GM19238 (cell line): ENCODE measurements at regions not wholly inside any gene's neighbourhood (a gene's known extent, or its start where the extent isn't known, plus 50 kb on each side); places are given as distances from the start of the nearest gene placed in this dataset.

ENCODE experiments used
- DNase-seq: peaks from one replicate; pipeline ENCODE4 v3.0.0; 2011; ENCODE audit warnings: low spot score; ENCODE audit not compliant: insufficient read length

DNA sequence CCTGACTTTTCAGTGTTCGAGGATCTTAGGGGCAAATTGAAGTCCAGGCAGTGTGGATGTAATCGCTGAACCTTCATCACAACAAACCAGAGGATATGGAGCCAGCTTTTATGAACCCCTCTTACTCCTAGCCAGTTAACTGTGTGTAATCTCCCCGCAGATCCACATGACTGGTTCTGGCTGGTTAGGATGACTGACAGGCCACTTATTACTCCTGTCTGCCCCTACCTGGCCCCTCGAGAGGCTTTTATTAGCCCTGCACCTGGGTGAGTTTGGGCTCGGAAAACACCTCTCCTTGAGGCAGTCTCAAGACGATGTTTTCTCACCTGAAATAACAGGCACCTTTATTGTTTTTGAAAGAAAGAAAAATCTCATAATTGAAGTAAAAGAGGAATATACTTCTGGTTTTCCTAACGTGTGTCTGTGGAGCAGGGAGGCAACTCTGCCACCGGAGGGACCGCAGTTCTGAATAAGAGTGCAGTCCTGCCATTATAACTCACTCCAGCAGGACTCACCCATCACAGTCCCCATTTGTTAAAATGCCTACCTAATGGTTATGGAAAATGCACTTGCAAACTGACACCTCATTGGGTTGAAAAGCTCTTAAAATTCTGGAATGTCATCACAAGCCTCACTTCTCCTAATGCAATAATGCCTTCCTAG, 291.9 kb upstream of the N4BP1 start:
- DNase-seq: no peak

- DNase-seq: no peak
Measured at GRCh38 chr16:48899500-48899899, 289.5 kb upstream of the N4BP1 start.

DNA sequence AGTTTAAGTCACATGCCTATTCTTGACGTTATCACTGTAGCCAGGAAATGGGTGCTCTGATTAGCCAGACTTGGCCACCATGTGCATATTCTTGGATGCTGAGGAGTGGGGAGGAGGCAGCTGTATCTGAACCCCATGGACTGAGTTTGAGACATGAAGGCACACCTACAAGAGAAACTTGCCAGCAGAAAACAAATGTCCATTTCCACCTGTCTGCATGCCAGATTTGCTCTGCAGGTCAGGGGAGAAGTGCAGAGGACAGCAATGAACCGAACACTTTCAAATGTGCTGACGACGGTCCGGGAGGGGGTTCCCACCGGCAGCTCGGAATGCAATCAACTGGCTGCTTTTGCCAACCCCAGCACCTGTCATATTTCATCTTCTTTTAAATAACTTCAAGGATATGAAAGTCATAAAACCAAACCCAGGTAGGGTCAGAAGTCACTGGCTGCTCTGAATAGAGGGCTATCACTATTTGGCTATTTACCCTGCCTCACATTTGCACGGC, 287.8 kb upstream of the N4BP1 start:
- DNase-seq: no peak

DNA sequence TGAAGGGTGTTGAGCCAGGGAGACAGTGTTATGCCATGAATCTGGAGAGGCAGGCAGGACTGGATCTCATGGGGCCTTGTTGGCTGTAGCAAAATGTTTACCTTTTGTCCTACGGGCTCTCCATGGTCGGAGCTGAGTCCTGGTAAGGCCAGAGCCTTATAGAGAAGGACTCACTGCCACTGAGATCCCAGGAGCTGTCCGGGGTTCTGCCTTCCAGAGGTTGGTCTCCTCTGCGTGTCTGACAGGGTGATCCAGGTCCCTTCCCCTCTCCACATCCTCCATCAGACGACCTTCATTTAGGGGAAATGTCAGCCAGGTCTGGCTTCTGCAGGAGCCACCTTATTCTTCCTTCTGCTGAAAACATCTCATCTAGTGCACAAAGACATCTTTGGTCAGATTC, 285.2 kb upstream of the N4BP1 start:
- no peak for DNase-seq

GRCh38 chr16:48892893-48893292, 282.9 kb upstream of the N4BP1 start:
- no peak for DNase-seq

DNA sequence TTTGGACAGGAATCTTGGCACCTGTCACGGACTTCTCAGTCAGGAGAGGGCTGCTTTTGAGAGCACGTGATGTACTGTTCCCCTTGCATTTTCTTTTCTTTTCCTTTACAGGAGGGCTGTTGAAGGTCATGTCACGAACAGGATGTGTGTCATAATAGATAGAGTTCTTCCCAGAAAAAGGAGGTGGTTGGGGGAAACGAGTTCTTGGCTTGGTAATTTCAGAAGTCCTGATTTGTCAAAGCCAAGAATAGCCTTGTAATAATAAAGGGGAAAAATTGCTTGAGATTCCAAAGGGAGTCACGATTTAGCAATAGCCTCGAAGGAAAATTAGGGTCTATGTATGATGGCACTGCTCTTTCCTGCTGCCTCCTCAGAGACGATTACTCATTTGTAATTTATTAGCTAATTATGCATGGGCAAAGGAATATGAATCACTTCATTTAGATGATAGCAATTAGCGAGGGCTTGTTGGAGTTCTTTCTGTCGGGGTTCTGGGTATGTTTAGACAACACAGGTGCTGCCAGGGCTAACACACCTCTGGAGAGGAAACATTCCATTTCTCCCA, 277.7 kb upstream of the N4BP1 start:
- no peak for DNase-seq

- no peak for DNase-seq
Measured at GRCh38 chr16:48885471-48885870, 275.5 kb upstream of the N4BP1 start.

GRCh38 chr16:48881272-48881671, 271.3 kb upstream of the N4BP1 start:
- DNase-seq: no peak

DNA sequence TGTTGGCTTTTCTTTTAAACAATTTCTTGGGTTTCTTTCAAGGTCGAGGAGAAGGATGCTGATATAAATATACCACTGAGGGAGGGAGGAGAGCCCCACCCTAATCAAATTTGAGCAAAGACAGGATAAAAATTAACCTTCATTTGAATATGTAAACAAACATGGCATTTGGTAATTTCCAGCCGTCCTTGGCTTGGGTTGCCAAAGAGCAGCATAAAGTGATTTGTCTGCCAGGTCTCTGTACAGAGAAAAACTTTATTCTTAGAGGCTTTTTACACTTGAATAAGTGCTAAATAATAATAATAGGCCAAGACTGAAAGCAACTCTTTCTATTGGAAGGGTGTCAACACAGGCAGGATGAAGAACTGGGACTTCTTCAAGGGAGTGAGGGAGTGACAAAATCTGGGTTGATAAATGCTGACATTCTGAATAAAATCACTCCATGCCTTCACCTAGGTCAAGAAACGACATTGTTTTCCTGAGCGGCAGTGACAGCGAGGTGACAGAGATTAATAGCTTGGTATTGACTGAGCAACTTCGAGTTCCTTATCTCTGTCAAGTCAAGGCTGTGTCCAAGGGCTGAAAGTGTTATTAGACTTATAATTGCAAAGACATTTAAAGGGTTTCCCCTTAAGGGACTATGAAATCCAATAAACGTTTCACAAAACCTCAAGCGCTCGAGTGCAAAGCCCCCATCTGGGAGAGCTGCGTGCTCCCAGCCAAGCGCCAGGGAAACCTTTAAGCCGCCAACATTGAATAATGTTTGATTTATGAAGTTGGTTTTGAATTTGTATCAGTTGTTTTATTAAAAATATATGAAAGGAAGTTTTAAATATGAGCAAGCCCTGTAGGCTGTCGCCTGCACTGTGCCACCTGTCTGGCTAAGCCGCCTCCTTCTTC, 269.5 kb upstream of the N4BP1 start:
- no peak for DNase-seq

DNA sequence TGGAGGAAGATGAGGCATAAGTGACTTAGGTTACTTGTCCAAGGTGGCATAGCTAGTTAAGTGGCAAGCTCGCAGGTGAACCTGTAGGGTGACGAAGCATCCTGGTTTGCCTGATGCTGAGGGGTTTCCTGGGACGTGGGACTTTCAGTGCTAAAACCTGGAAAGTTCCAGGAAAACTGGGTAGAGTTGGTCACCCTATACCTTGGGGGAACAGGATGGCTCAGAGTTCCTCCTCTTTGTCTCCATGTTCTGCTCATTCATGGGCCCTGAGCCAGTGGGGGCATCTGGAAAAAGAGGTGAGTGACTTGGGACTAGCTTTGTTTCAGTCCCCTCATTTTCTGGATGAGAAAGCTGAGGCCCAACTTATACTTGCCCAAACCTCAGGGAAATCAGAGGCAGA, 268.0 kb upstream of the N4BP1 start:
- no peak for DNase-seq

DNA sequence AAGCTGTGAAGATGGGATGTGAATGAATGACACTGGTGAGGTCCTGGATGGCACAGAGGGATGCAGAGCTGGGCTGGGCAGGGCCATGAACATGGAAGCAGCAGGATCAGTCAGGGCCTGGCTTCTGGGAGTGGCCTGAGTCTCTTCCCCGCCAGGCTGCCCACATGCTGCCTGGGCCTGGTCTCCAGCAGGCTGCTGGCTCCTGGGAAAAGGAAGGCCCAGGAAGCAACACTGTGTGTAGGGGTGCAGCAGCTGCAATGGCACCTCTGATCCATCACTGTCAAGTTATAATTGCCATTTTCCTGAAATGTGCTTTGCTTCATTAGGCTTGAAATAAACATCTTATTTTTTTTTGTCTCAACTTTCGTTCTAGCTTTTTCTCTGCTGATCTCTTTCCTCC, 260.2 kb upstream of the N4BP1 start:
- no peak for DNase-seq

DNA sequence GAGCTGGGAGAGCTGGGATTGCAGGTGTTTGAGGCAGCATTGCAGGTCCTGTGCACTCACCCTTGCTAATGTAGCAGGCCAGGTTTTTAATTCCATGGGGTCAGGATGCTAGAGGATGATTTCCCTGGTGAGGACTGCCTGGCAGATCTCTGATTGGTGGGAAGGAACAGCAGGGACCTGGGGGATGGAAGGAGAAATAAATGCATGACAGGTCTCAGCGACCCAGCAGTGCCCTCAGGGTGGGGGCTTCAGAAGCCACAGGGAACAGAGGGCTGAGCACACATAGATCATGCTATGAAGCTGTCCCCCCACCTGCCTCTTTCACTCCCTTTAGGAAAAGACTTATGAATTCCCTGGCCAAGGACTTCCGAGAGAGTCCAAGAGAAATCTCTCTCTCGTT, 255.5 kb upstream of the N4BP1 start:
- DNase-seq: no peak

DNA sequence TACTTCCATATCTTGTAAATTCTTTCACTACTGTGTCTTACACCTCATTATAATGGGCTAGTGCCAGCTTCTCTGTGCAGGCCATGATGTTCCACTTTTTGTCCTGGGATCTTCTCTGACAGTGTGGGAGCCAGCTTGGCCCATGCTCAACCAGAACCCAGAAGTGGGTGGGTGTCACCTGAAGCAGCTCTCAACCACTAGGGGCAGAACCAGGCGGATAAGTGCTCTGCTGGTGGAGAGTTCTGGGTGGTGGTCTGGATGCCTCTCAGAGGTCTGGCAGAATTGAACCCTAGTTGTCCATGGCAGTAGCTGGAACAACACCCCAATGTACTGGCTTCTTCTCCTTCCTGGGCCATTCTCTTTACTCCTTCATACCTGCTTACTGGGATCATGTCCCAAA, 254.1 kb upstream of the N4BP1 start:
- DNase-seq: no peak

- DNase-seq: no peak
Measured at GRCh38 chr16:48862087-48862532, 252.1 kb upstream of the N4BP1 start.

GRCh38 chr16:48860341-48860740, 250.4 kb upstream of the N4BP1 start:
- no peak for DNase-seq

DNA sequence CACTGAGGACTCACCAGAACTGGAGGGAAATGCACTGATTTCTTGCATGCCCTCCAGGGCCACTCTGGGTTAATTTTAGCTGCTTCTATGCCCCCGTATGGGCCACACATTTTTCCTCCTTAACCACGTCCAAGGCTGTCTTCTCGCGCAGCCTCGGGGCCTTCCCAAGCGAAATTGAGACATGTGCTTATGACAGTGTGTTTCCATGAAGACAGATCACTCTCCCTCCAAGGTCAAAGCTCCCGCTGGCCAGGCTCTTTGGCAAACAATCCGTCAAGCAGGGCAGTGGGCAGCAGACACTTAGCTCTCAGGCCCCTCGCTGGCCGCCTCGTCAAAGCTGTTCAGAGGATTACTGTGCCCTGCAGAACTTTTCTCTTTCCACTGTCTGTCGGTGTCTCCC, 243.0 kb upstream of the N4BP1 start:
- DNase-seq: no peak

DNA sequence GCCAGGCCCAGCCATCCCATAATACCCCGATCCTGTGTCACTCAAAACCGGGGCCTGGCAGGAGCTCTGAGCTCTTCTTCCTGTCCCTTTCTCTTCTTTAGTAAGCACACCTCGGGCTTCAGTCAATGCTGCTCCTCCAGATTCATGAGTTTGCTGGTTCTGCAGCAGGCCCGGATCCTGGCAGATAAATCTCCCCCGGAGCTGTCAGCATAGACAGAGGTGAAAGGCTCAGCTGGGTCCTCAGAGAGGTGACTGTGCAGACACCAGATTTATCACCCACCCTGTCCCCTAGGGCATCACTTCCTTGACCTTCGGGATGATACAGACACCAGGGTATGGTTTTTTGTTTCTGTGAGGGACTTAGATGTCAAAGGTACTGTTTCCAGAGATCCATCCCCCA, 242.5 kb upstream of the N4BP1 start:
- no peak for DNase-seq

- no peak for DNase-seq
Measured at GRCh38 chr16:48850097-48850770, 240.3 kb upstream of the N4BP1 start.

GRCh38 chr16:48846277-48846676, 236.3 kb upstream of the N4BP1 start:
- DNase-seq: no peak

DNA sequence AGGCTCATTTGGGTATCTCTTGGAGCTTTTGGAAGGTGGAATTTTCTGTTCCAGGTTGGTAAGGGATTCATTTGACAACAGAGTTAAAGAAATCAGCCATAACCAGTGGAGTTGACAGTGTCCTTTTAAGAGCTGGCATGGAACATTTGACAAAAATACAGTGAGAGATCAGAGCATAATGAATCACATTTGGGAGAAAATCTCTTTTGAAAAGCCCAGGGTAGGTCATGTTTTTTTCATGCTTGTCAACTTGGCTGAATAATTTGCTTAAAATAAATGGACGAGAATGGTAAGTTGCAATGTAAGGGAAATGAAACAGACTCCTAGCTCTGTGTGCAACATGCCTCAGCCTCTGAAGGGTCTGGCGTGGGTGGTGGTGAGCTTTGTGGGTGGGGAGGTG, 235.3 kb upstream of the N4BP1 start:
- no peak for DNase-seq

DNA sequence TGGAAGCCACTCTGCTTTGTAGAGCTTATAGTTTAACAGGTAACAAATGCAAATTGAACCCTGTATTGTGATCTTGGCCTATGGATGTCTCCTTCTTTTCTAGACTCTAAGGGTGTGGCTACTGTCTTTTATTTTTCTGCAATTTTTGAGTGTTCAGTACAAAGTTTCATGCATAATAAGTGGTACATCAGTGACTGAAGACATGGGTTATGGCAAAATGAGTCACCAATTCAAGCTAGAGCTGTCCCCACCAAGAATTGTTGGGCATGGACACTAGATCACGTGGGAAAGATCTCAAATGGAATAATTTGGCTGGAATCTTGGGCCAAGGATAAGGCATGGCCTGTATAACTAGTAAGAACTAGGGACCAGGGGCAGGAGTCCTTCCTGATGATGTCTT, 228.4 kb upstream of the N4BP1 start:
- no peak for DNase-seq

- DNase-seq: no peak
Measured at GRCh38 chr16:48836636-48837035, 226.7 kb upstream of the N4BP1 start.
